HG03280 (cell line): ENCODE measurements at regions not wholly inside any gene's neighbourhood (a gene's known extent, or its start where the extent isn't known, plus 50 kb on each side); places are given as distances from the start of the nearest gene placed in this dataset.
"Not testable (repeated sequence)": the region's sequence is repeated elsewhere in the genome, so short reads cannot be mapped to it uniquely, and the experiment has no call there.

Experiments used
- ATAC-seq: cut with Tn5 transposase; IDR thresholded peaks from one replicate; pipeline ENCODE4 v1.9.1; 2021; ENCODE audit warnings: mild to moderate bottlenecking, moderate library complexity; ENCODE audit not compliant: unreplicated experiment

DNA sequence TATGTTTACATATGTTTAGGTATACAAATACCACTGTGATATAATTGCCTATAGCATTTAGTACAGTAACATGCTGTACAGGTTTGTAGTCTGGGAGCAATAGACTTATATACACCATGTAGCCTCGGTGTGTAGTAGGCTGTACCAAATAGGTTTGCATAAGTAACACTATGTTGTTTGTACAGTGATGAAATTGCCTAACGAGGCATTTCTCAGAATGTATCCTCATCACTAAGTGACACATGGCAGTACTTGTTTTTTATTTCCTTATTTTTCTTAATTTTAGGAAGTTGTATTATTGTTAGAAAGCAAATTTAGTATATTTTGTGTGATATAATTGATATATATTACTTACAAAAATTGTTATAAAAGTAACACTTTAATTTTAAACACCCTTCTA lies 840.9 kb downstream of the LTN1 start:
- ATAC-seq = no peak

DNA sequence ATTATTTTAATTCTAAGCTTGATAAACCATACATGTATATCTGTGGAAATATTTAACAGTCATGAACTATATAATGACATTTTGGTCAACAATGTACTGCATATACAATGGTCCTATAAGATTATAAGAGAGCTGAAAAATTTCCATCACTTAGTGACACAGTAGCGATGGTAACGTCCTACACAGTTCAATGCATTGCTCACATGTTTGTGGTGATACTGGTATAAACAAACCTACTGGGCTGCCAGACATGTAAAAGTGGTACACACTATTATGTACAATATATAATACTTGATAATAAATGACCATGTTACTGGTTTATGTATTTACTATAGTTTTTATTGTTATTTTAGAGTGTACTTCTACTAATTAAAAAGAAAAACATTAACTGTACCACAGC lies 841.9 kb downstream of the LTN1 start:
- no peak for ATAC-seq

- no peak for ATAC-seq
Measured at GRCh38 chr21:28148400-28149064, 844.1 kb downstream of the LTN1 start.

DNA sequence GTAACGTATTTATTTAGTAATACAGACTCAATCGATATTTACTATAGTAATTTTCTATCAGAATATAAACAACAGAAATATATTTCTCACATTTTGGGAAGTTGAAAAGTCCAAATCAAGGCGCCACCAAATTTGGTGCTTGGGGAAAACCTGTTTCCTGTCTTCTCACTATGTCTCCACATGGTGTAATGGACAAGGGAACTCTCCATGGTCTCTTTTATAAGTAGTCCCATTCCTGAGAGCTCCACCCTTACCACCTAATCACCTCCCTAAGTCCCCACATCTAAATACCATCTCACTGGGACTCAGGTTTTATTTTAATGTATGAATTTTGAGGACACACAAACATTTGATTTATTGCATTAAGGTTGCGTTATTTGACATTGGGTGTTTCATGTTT lies 848.0 kb downstream of the LTN1 start:
- ATAC-seq = no peak

- no peak for ATAC-seq
Measured at GRCh38 chr21:28144089-28144488, 848.6 kb downstream of the LTN1 start.

GRCh38 chr21:28142697-28143096 lies 850.0 kb downstream of the LTN1 start:
- ATAC-seq = no peak

GRCh38 chr21:28138272-28138671 lies 854.4 kb downstream of the LTN1 start:
- no peak for ATAC-seq

GRCh38 chr21:28136656-28137255 lies 855.9 kb downstream of the LTN1 start:
- ATAC-seq = no peak

GRCh38 chr21:28135646-28136045 lies 857.0 kb downstream of the LTN1 start:
- no peak for ATAC-seq

DNA sequence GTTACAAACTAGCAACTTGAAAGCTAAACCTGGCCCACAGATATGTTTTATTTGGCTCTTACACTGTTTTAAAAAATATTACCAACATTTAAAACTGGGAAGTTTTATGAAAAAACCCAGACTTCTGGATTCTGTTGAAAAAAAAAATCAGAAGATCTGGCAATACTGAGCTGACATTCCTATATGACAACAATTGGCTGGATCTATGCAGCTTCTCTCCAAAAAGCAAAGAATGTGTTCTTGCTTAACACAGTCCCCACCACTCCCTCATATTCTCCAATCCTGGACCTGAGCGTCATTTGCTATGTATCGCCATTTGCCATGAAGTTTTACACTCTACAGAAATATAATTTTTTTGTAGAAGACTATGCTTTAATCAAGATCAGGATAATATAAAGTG lies 859.6 kb downstream of the LTN1 start:
- ATAC-seq = no peak

DNA sequence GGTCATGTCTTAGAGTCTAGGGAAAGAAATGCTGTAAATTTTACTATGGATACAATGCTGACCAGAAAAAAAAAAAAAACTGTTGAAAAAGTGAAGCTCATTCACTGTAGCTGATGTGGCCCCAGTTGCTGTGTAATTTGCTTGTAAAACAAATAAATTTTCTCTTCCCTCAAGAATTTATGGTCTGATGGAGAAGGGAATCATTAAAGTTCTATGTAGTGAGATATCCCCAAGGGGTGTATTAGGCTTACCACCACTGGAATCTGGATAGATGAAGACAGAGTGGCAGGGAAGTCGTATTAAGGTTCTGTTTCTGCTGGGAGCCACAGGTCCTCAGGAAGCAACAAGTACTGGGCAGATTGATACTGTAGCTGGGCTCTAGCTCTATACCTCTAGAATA lies 860.0 kb downstream of the LTN1 start:
- no peak for ATAC-seq

- no peak for ATAC-seq
Measured at GRCh38 chr21:28127175-28127785, 865.4 kb downstream of the LTN1 start.

GRCh38 chr21:28126521-28127174 lies 866.0 kb downstream of the LTN1 start:
- ATAC-seq = no peak

DNA sequence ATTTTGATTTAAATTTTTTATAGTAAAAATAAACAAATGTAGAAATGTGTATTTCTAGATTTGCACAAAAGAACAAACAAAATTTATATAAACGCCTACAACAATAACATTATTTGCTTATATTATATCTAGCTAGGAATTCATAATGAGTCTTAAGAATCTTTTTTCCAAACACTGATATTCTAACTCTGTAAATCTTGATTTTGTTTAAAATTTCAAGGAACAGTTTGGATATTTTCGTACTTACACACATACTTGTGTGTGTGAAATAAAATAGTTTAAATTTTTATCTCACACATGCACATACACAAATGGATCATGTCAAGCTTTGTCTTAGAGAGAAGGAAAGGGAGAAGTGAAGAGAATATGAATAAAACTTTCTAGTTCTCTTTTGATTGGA lies 868.1 kb downstream of the LTN1 start:
- no peak for ATAC-seq

- ATAC-seq = no peak
Measured at GRCh38 chr21:28118570-28118969, 874.1 kb downstream of the LTN1 start.

GRCh38 chr21:28114986-28115385 lies 877.7 kb downstream of the LTN1 start:
- ATAC-seq = not testable (repeated sequence)

DNA sequence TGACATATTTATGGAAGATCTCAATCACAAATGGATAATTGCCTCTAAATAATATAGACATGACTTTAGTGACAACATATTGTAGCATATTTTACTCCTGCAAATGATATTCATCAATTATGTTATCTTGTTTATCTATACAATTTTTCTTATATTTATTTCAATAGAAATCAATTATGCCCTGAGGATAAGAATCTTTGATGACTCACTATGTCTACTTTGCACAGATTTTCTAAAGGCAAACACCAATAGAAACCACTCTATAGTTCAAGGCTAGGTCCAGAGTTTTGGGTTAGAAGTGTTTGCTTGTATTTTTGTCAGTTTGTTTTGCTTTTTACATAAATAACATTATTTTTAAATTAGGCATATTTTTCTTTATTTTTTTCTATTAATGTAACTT lies 879.0 kb downstream of the LTN1 start:
- ATAC-seq = no peak

- no peak for ATAC-seq
Measured at GRCh38 chr21:28112511-28112910, 880.2 kb downstream of the LTN1 start.

DNA sequence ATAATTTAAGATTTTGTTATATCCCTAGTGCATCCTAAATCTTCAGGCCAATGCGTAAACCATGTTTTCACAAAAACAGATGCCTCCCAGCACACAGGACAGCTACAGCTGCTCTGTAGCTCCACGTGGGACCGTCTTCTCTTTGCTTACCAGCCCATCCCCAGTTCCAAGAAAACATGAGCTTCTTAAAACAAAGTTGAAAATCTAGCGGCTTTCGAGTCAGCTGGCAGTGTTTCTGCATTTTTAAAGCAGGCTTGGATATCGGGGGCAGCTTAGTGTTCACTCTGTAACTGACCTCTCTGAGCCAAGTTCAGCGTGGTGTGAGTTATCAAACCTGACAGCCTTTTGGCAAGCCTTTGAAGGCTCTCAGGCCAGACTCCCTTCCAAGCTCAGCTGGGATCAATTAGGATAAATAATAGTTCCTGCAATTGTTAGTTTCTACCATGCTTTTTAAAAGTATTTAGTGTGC lies 881.5 kb downstream of the LTN1 start:
- ATAC-seq = no peak

- no peak for ATAC-seq
Measured at GRCh38 chr21:28110716-28111115, 882.0 kb downstream of the LTN1 start.

- ATAC-seq = no peak
Measured at GRCh38 chr21:28110074-28110473, 882.6 kb downstream of the LTN1 start.

- no peak for ATAC-seq
Measured at GRCh38 chr21:28106370-28106890, 886.2 kb downstream of the LTN1 start.
